HEK293 (cell line): ENCODE measurements at regions not wholly inside any gene's neighbourhood (a gene's known extent, or its start where the extent isn't known, plus 50 kb on each side); places are given as distances from the start of the nearest gene placed in this dataset.

Experiments
- CTCF ChIA-PET: fragments of 350-600 bp; formaldehyde crosslinking; extraction: SDS; loops from one replicate; lab custom pipeline; 2021; ENCODE audit warnings: antibody characterized with exemption; lab: Yijun Ruan, JAX
- POLR2A ChIA-PET: fragments of 300-600 bp; formaldehyde crosslinking; extraction: SDS; loops from one replicate; lab custom pipeline; 2020; ENCODE audit warnings: antibody characterized with exemption, inconsistent platforms; lab: Yijun Ruan, JAX
- H3K27ac ChIP-seq: fragments of 200-500 bp; sonication (Bioruptor generic); 2 replicates; pipeline ENCODE4 v1.5.1; 2014; ENCODE audit warnings: low read depth, low read length, control low read depth, inconsistent platforms; ENCODE audit errors: extremely low read depth
- H3K36me3 ChIP-seq, 2 experiments: fragments of 200-500 bp in 1 of 2; sonication (Bioruptor generic) in 1 of 2; 1 replicate in 1 of 2; 2 replicates in 1 of 2; pipeline ENCODE4 v1.5.1; 2014 to 2017; ENCODE audit warnings: inconsistent platforms in 2 of 2, low read length in 2 of 2; ENCODE audit not compliant: control insufficient read depth in 2 of 2, insufficient read depth in 1 of 2
- H3K4me1 ChIP-seq: fragments of 200-500 bp; sonication (Bioruptor generic); 2 replicates; pipeline ENCODE4 v1.5.1; 2014; ENCODE audit warnings: mild to moderate bottlenecking, low read length, inconsistent platforms; ENCODE audit not compliant: control insufficient read depth, insufficient read depth
- H3K4me3 ChIP-seq: 2 replicates; pipeline ENCODE4 v1.5.1; 2011; ENCODE audit warnings: low read depth, mild to moderate bottlenecking, control low read depth, low read length, moderate library complexity
- H3K9me3 ChIP-seq: fragments of 200-500 bp; sonication (Bioruptor generic); 2 replicates; pipeline ENCODE4 v1.5.1; 2014; ENCODE audit warnings: low read depth, low read length, inconsistent platforms; ENCODE audit not compliant: control insufficient read depth, insufficient read depth
- ATF2 ChIP-seq: fragments of 450-650 bp; formaldehyde crosslinking; IDR thresholded peaks from 2 replicates; pipeline ENCODE4 v1.5.1; 2016; ENCODE audit warnings: missing biosample characterization, missing genetic modification characterization, low read depth
- KLF16 ChIP-seq: fragments of 450-650 bp; formaldehyde crosslinking; IDR thresholded peaks from 2 replicates; pipeline ENCODE4 v1.5.1; 2017; ENCODE audit warnings: missing biosample characterization, missing genetic modification characterization
- MYNN ChIP-seq: fragments of 450-650 bp; formaldehyde crosslinking; IDR thresholded peaks from 2 replicates; pipeline ENCODE4 v1.5.1; 2016; ENCODE audit warnings: missing biosample characterization, missing genetic modification characterization, borderline replicate concordance
- RBAK ChIP-seq: fragments of 450-650 bp; formaldehyde crosslinking; IDR thresholded peaks from 2 replicates; pipeline ENCODE4 v1.5.1; 2016; ENCODE audit warnings: missing biosample characterization, missing genetic modification characterization
- WT1 ChIP-seq: fragments of 450-650 bp; formaldehyde crosslinking; IDR thresholded peaks from 2 replicates; pipeline ENCODE4 v1.5.1; 2016; ENCODE audit warnings: missing biosample characterization, missing genetic modification characterization
- ZBTB21 ChIP-seq: fragments of 450-650 bp; formaldehyde crosslinking; IDR thresholded peaks from 2 replicates; pipeline ENCODE4 v1.5.1; 2017; ENCODE audit warnings: missing biosample characterization, missing genetic modification characterization
- ZBTB48 ChIP-seq: fragments of 450-650 bp; formaldehyde crosslinking; IDR thresholded peaks from 2 replicates; pipeline ENCODE4 v1.5.1; 2016; ENCODE audit warnings: missing biosample characterization, missing genetic modification characterization
- ZBTB8A ChIP-seq: fragments of 450-650 bp; formaldehyde crosslinking; IDR thresholded peaks from 2 replicates; pipeline ENCODE4 v1.5.1; 2016; ENCODE audit warnings: missing biosample characterization, missing genetic modification characterization
- ZFP37 ChIP-seq: fragments of 450-650 bp; formaldehyde crosslinking; IDR thresholded peaks from 2 replicates; pipeline ENCODE4 v1.5.1; 2016; ENCODE audit warnings: missing biosample characterization, missing genetic modification characterization
- ZNF157 ChIP-seq: fragments of 450-650 bp; formaldehyde crosslinking; IDR thresholded peaks from 2 replicates; pipeline ENCODE4 v1.5.1; 2016; ENCODE audit warnings: missing biosample characterization, missing genetic modification characterization
- ZNF175 ChIP-seq: fragments of 450-650 bp; formaldehyde crosslinking; IDR thresholded peaks from 2 replicates; pipeline ENCODE4 v1.5.1; 2016; ENCODE audit warnings: missing biosample characterization, missing genetic modification characterization
- ZNF23 ChIP-seq: fragments of 450-650 bp; formaldehyde crosslinking; IDR thresholded peaks from 2 replicates; pipeline ENCODE4 v1.5.1; 2016; ENCODE audit warnings: missing biosample characterization, missing genetic modification characterization, borderline replicate concordance
- ZNF274 ChIP-seq, 2 experiments: fragments of 200-500 bp in 1 of 2; fragments of 450-650 bp in 1 of 2; sonication (Bioruptor generic) in 1 of 2; formaldehyde crosslinking in 1 of 2; IDR thresholded peaks; 2 replicates each; pipeline versions ENCODE4 v1.5.1 to v1.6.1; 2014 to 2016; ENCODE audit warnings: borderline replicate concordance in 1 of 2, inconsistent platforms in 1 of 2, low read length in 1 of 2, missing biosample characterization in 1 of 2, missing genetic modification characterization in 1 of 2
- ZNF391 ChIP-seq: fragments of 450-650 bp; formaldehyde crosslinking; IDR thresholded peaks from 2 replicates; pipeline ENCODE4 v1.5.1; 2016; ENCODE audit warnings: low read depth, missing biosample characterization, missing genetic modification characterization, borderline replicate concordance
- ZNF48 ChIP-seq: fragments of 450-650 bp; formaldehyde crosslinking; IDR thresholded peaks from 2 replicates; pipeline ENCODE4 v1.5.1; 2016; ENCODE audit warnings: missing biosample characterization, missing genetic modification characterization
- ZNF555 ChIP-seq: fragments of 450-650 bp; formaldehyde crosslinking; conservative IDR thresholded peaks from 2 replicates; pipeline ENCODE4 v1.5.1; 2017; ENCODE audit warnings: missing biosample characterization, mild to moderate bottlenecking, missing genetic modification characterization, inconsistent platforms
- ZNF561 ChIP-seq: fragments of 450-650 bp; IDR thresholded peaks from 2 replicates; pipeline ENCODE4 v1.5.1; 2018; ENCODE audit warnings: missing biosample characterization, missing genetic modification characterization, borderline replicate concordance
- ZNF624 ChIP-seq: fragments of 450-650 bp; formaldehyde crosslinking; IDR thresholded peaks from 2 replicates; pipeline ENCODE4 v1.5.1; 2017; ENCODE audit warnings: missing biosample characterization, missing genetic modification characterization
- ZNF768 ChIP-seq: fragments of 450-650 bp; formaldehyde crosslinking; IDR thresholded peaks from 2 replicates; pipeline ENCODE4 v1.5.1; 2018; ENCODE audit warnings: missing biosample characterization, mild to moderate bottlenecking, missing genetic modification characterization
- ZNF785 ChIP-seq: fragments of 450-650 bp; formaldehyde crosslinking; IDR thresholded peaks from 2 replicates; pipeline ENCODE4 v1.5.1; 2016; ENCODE audit warnings: missing biosample characterization, missing genetic modification characterization
- ZNF792 ChIP-seq: fragments of 450-650 bp; formaldehyde crosslinking; IDR thresholded peaks from 2 replicates; pipeline ENCODE4 v1.5.1; 2016; ENCODE audit warnings: missing biosample characterization, missing genetic modification characterization
- TF ChIP-seq, protein P1 (sequence below): fragments of 450-650 bp; formaldehyde crosslinking; IDR thresholded peaks from 2 replicates; pipeline ENCODE4 v1.5.1; 2016; ENCODE audit warnings: missing biosample characterization, missing genetic modification characterization
- TF ChIP-seq, protein P2 (sequence below): fragments of 450-650 bp; formaldehyde crosslinking; IDR thresholded peaks from 2 replicates; pipeline ENCODE4 v1.5.1; 2016; ENCODE audit warnings: missing biosample characterization, missing genetic modification characterization
- TF ChIP-seq, protein P3 (sequence below): fragments of 450-650 bp; formaldehyde crosslinking; IDR thresholded peaks from 2 replicates; pipeline ENCODE4 v1.5.1; 2016; ENCODE audit warnings: missing biosample characterization, missing genetic modification characterization
- TF ChIP-seq, protein P4 (sequence below): fragments of 450-650 bp; formaldehyde crosslinking; IDR thresholded peaks from 2 replicates; pipeline ENCODE4 v1.5.1; 2016; ENCODE audit warnings: missing biosample characterization, missing genetic modification characterization
- TF ChIP-seq, protein P5 (sequence below): fragments of 450-650 bp; formaldehyde crosslinking; IDR thresholded peaks from 2 replicates; pipeline ENCODE4 v1.5.1; 2016; ENCODE audit warnings: missing biosample characterization, missing genetic modification characterization

DNA sequence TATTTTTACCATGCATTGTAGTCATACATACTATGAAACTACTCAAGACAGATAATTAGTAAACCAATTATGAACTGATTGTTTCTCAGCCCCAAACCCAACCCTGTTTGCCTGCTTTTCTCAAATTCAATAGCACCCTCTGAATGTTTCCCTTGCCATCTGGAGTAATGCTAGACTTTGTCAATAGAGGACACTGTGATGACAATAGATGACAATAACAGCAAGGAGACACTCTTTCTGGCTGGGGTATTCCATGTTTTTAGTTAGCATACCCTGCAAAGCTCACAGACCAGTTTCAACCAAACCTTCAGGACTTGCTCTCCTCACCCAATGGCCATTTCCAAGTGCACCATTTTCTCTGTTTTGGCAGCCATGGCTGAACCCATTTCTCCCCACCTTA lies 108.5 kb upstream of the LRRC7 start (continued):
- TF ChIP-seq ZBTB21 (tag by site-specific recombination) = no peak
- no peak for TF ChIP-seq ZNF175 (tag by site-specific recombination)
- no peak for TF ChIP-seq ZNF555
- TF ChIP-seq RBAK (tag by site-specific recombination) = no peak

- no peaks in the 10 kb centered on the region for H3K9me3 ChIP-seq
- ChIA-PET CTCF (no interaction called here), POLR2A (no interaction called here)
- TF ChIP-seq, protein P1, sequence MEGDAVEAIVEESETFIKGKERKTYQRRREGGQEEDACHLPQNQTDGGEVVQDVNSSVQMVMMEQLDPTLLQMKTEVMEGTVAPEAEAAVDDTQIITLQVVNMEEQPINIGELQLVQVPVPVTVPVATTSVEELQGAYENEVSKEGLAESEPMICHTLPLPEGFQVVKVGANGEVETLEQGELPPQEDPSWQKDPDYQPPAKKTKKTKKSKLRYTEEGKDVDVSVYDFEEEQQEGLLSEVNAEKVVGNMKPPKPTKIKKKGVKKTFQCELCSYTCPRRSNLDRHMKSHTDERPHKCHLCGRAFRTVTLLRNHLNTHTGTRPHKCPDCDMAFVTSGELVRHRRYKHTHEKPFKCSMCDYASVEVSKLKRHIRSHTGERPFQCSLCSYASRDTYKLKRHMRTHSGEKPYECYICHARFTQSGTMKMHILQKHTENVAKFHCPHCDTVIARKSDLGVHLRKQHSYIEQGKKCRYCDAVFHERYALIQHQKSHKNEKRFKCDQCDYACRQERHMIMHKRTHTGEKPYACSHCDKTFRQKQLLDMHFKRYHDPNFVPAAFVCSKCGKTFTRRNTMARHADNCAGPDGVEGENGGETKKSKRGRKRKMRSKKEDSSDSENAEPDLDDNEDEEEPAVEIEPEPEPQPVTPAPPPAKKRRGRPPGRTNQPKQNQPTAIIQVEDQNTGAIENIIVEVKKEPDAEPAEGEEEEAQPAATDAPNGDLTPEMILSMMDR (tag by site-specific recombination) = no peak
- TF ChIP-seq KLF16 (tag by site-specific recombination) (no peak), ZNF624 (tag by site-specific recombination) (no peak), ZBTB48 (tag by site-specific recombination) (no peak), MYNN (tag by site-specific recombination) (no peak), ZNF768 (tag by site-specific recombination) (no peak), ZNF391 (no peak), ZNF792 (tag by site-specific recombination) (no peak), ZNF48 (tag by site-specific recombination) (no peak), WT1 (tag by site-specific recombination) (no peak), ZFP37 (tag by site-specific recombination) (no peak), ZNF157 (tag by site-specific recombination) (no peak), ATF2 (tag by site-specific recombination) (no peak)
- TF ChIP-seq, protein P2, sequence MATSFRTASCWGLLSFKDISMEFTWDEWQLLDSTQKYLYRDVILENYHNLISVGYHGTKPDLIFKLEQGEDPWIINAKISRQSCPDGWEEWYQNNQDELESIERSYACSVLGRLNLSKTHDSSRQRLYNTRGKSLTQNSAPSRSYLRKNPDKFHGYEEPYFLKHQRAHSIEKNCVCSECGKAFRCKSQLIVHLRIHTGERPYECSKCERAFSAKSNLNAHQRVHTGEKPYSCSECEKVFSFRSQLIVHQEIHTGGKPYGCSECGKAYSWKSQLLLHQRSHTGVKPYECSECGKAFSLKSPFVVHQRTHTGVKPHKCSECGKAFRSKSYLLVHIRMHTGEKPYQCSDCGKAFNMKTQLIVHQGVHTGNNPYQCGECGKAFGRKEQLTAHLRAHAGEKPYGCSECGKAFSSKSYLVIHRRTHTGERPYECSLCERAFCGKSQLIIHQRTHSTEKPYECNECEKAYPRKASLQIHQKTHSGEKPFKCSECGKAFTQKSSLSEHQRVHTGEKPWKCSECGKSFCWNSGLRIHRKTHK (tag by site-specific recombination) = no peak
- TF ChIP-seq, protein P3, sequence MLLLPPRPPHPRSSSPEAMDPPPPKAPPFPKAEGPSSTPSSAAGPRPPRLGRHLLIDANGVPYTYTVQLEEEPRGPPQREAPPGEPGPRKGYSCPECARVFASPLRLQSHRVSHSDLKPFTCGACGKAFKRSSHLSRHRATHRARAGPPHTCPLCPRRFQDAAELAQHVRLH (tag by site-specific recombination) = no peak
- TF ChIP-seq, protein P4, sequence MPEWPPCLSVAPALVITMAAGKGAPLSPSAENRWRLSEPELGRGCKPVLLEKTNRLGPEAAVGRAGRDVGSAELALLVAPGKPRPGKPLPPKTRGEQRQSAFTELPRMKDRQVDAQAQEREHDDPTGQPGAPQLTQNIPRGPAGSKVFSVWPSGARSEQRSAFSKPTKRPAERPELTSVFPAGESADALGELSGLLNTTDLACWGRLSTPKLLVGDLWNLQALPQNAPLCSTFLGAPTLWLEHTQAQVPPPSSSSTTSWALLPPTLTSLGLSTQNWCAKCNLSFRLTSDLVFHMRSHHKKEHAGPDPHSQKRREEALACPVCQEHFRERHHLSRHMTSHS (tag by site-specific recombination) = no peak
- no peaks in the 10 kb centered on the region for H3K36me3 ChIP-seq
- no peaks in the 10 kb centered on the region for H3K4me1 ChIP-seq
- no peak overlapping the region for H3K27ac ChIP-seq
- no peak overlapping the region for H3K4me3 ChIP-seq
Measured at GRCh38 chr1:69475021-69475420, 92.7 kb upstream of the LRRC7 start.

- no peak for TF ChIP-seq ZNF274 (IDR thresholded peaks at IDR 0.05; ENCODE audit: low read length)
- TF ChIP-seq ZNF274 (tag by site-specific recombination; IDR thresholded peaks at IDR 0.05; ENCODE audit: borderline replicate concordance) = no peak
- TF ChIP-seq ZNF23 (tag by site-specific recombination) = no peak
- TF ChIP-seq, protein P5, sequence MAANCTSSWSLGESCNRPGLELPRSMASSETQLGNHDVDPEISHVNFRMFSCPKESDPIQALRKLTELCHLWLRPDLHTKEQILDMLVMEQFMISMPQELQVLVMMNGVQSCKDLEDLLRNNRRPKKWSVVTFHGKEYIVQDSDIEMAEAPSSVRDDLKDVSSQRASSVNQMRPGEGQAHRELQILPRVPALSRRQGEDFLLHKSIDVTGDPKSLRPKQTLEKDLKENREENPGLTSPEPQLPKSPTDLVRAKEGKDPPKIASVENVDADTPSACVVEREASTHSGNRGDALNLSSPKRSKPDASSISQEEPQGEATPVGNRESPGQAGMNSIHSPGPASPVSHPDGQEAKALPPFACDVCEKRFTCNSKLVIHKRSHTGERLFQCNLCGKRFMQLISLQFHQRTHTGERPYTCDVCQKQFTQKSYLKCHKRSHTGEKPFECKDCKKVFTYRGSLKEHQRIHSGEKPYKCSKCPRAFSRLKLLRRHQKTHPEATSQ (tag by site-specific recombination) = no peak
- TF ChIP-seq ZNF785 (tag by site-specific recombination) = no peak
- TF ChIP-seq ZNF561 (tag by site-specific recombination) = no peak
- TF ChIP-seq ZBTB8A (tag by site-specific recombination) = no peak
- TF ChIP-seq, all 188 proteins: peak for 0
- CTCF ChIA-PET = no interaction called here
- H3K9me3 ChIP-seq = no peaks in the 10 kb centered on the region
- H3K27ac ChIP-seq = no peak overlapping the region
- no peak overlapping the region for H3K4me3 ChIP-seq
- H3K4me1 ChIP-seq = no peaks in the 10 kb centered on the region
- H3K36me3 ChIP-seq = no peaks in the 10 kb centered on the region
- POLR2A ChIA-PET = no interaction called here
Measured at GRCh38 chr1:69479734-69480133, 88.0 kb upstream of the LRRC7 start.
